Keratinocyte (primary cell): ENCODE measurements at regions not wholly inside any gene's neighbourhood (a gene's known extent, or its start where the extent isn't known, plus 50 kb on each side); places are given as distances from the start of the nearest gene placed in this dataset.

Experiments used
- CTCF ChIP-seq, 3 experiments: IDR thresholded peaks in 1 of 3; conservative IDR thresholded peaks in 1 of 3; optimal IDR thresholded peaks in 1 of 3; 2 replicates in 2 of 3; 3 replicates in 1 of 3; pipeline versions ENCODE3 to v1.5.1; 2011; ENCODE audit warnings: low read length in 3 of 3, mild to moderate bottlenecking in 3 of 3, moderate library complexity in 2 of 3, control low read depth in 1 of 3, inconsistent platforms in 1 of 3; ENCODE audit not compliant: insufficient read depth in 2 of 3; ENCODE audit errors: extremely low read depth in 1 of 3
- EZH2 ChIP-seq: IDR thresholded peaks from one replicate; pipeline ENCODE4 v1.6.1; 2012; ENCODE audit warnings: inconsistent platforms, mild to moderate bottlenecking, low read length, moderate library complexity

- TF ChIP-seq CTCF (optimal IDR thresholded peaks at IDR 0.05 in 1 of 3, IDR thresholded peaks at IDR 0.05 in 1 of 3, conservative IDR thresholded peaks at IDR 0.05 in 1 of 3; ENCODE audit: extremely low read depth in 1 of 3, insufficient read depth in 2 of 3, low read length in 3 of 3) (no peak), EZH2 (no peak)
These were observed 322.7 kb upstream of the RTL1 start for GRCh38 chr14:101226265-101226602.
